Thoracic aorta (tissue), 2 donors: ENCODE measurements at regions not wholly inside any gene's neighbourhood (a gene's known extent, or its start where the extent isn't known, plus 50 kb on each side); places are given as distances from the start of the nearest gene placed in this dataset.

ENCODE experiments used
- ATAC-seq: fragments of 150-250 bp; one replicate; pipeline ENCODE4 v1.8.0; 2017; ENCODE audit warnings: low read depth; ENCODE audit not compliant: insufficient number of reproducible peaks, low FRiP score
- DNase-seq: peaks from one replicate; pipeline ENCODE4 v3.0.0-alpha.2; 2020; ENCODE audit warnings: low spot score
- H3K27ac ChIP-seq, 2 donors: fragments of 200-600 bp; sonication (generic); 1 replicate in 1 of 2; 2 replicates in 1 of 2; pipeline ENCODE4 v1.5.1; 2016; ENCODE audit warnings: mild to moderate bottlenecking in 2 of 2, moderate library complexity in 2 of 2
- H3K27me3 ChIP-seq: fragments of 200-600 bp; sonication (generic); replicated peaks from 2 replicates; pipeline ENCODE4 v1.6.0; 2016; ENCODE audit warnings: mild to moderate bottlenecking; ENCODE audit not compliant: insufficient read depth
- H3K36me3 ChIP-seq: fragments of 200-600 bp; sonication (generic); one replicate; pipeline ENCODE4 v1.5.1; 2016
- H3K4me1 ChIP-seq, 2 donors: fragments of 200-600 bp; sonication (generic); 1 replicate in 1 of 2; 2 replicates in 1 of 2; pipeline versions ENCODE4 v1.5.1 to v1.6.0; 2016; ENCODE audit warnings: low read depth in 2 of 2, mild to moderate bottlenecking in 1 of 2; ENCODE audit not compliant: control insufficient read depth in 1 of 2
- H3K4me3 ChIP-seq: fragments of 200-600 bp; sonication (generic); 2 replicates; pipeline ENCODE4 v1.5.1; 2016; ENCODE audit warnings: mild to moderate bottlenecking
- H3K9me3 ChIP-seq: fragments of 200-600 bp; sonication (generic); 2 replicates; pipeline ENCODE4 v1.5.1; 2016
- TF ChIP-seq, protein P1 (sequence below): fragments of 200-600 bp; sonication (generic); IDR thresholded peaks from one replicate; pipeline ENCODE4 v1.5.1; 2019; ENCODE audit warnings: antibody characterized with exemption

DNA sequence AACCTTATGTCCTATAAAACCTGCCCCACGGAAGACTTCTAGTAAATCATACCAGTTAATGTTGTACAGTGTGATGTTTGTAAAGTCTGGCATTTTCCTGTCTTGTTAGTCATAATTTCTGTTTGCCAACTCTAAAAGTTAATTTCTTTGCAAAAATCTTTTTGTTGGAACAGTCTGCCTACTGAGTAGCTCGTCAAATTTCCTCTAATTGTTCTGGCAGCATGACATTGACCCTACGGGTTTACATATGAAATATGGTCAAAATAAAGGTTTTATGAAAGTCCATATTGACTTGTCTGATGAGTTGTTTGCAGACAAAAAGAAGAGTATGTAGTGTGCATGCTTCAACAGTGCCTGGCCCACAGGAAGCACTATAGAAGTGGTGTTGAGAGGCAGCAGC, 79.8 kb upstream of the SOX2 start:
- ATAC-seq (no peak), DNase-seq (no peak)
- Histone ChIP-seq H3K27me3 (no peaks in the 10 kb centered on the region), H3K4me1 (no peaks in the 10 kb centered on the region), H3K27ac (no peak overlapping the region), H3K9me3 (no peaks in the 10 kb centered on the region), H3K4me3 (no peak overlapping the region), H3K36me3 (no peaks in the 10 kb centered on the region)
- TF ChIP-seq, protein P1, sequence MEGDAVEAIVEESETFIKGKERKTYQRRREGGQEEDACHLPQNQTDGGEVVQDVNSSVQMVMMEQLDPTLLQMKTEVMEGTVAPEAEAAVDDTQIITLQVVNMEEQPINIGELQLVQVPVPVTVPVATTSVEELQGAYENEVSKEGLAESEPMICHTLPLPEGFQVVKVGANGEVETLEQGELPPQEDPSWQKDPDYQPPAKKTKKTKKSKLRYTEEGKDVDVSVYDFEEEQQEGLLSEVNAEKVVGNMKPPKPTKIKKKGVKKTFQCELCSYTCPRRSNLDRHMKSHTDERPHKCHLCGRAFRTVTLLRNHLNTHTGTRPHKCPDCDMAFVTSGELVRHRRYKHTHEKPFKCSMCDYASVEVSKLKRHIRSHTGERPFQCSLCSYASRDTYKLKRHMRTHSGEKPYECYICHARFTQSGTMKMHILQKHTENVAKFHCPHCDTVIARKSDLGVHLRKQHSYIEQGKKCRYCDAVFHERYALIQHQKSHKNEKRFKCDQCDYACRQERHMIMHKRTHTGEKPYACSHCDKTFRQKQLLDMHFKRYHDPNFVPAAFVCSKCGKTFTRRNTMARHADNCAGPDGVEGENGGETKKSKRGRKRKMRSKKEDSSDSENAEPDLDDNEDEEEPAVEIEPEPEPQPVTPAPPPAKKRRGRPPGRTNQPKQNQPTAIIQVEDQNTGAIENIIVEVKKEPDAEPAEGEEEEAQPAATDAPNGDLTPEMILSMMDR = no peak

DNA sequence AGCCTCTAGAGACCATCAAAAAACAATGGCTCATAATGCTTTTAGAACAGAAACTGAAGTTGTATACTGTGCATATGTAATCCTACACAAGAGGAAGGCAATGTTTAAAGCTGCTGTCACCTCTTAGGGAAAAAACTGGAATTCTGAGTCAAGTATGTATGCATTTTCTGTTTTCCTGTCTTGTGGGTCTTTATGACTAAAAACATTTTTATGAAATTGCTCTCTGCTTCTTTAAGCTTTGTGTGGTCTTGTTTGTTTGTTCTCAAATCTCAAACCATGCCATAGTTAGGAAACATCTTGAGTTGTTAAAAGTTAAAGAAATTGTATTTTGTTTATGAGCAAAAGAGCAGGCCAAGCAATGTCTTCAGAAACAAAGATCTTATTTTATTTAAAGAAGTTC, 80.9 kb upstream of the SOX2 start:
- TF ChIP-seq, protein P1 = no peak
- Histone ChIP-seq H3K27me3 (no peaks in the 10 kb centered on the region), H3K9me3 (no peaks in the 10 kb centered on the region), H3K4me3 (no peak overlapping the region), H3K36me3 (no peaks in the 10 kb centered on the region), H3K27ac (no peak overlapping the region), H3K4me1 (no peaks in the 10 kb centered on the region)
- ATAC-seq = no peak
- DNase-seq = no peak

DNA sequence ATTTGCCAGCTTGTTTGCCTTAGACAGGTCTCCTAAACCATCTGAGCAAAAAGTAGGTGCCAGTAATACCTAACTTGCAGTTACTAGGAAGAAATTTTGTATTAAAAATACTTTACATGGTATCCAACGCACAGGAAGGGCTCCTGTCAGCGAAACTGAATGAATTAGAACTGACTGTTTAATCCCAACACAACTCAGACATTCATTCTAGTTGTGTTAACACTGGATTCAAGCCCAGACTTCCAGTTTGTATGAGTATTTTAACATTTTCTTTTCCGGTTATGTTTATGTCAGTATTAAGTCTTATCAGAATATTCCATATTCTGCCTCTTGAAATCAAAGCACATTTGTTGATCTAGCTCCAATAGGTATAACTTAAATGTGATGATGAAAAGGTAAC, 82.0 kb upstream of the SOX2 start:
- TF ChIP-seq, protein P1 = no peak
- Histone ChIP-seq H3K4me1 (no peaks in the 10 kb centered on the region), H3K9me3 (no peaks in the 10 kb centered on the region), H3K4me3 (no peak overlapping the region), H3K27ac (no peak overlapping the region), H3K36me3 (no peaks in the 10 kb centered on the region), H3K27me3 (no peaks in the 10 kb centered on the region)
- DNase-seq (no peak), ATAC-seq (no peak)

DNA sequence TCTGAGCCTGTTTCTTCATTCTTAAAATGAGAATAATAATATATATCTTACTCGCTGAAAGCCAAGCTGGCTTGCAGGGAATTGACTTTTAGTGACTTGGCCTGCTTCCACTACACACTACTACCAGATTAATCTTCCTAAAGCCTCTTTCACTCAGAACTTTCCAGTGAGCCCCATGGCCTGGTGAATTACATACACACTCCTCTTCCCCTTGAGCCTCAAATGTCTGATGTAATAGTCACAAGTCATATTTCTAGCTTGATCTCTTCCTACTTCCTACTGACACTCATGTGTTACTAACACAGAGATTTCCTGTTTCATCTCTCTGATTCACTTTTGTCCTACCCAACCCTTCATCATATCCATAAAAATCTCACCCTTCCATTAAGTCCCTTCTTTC, 82.7 kb upstream of the SOX2 start:
- H3K4me3 ChIP-seq = no peak overlapping the region
- no peaks in the 10 kb centered on the region for H3K27me3 ChIP-seq
- ATAC-seq (no peak), DNase-seq (no peak)
- no peak overlapping the region for H3K27ac ChIP-seq
- H3K4me1 ChIP-seq = no peaks in the 10 kb centered on the region
- no peaks in the 10 kb centered on the region for H3K9me3 ChIP-seq
- H3K36me3 ChIP-seq = no peaks in the 10 kb centered on the region
- TF ChIP-seq, protein P1 = no peak

DNA sequence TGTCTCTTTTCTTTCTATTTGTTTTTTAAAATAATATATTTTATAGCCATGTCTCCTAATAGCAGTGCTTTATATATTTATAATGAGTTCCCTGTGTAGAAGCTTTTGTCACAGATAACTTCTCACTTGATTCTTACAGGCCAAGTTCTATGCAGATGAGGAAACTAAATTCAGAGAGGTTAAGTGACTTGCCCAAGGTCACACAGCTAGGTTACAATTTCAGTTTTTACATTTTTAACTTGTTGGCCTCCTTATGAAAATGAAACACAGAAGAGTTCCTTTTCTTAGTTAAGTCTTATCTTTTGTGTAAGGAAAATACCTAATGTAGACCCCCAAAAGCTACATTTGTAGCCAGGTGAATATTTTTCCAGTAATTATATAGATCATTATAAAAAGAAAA, 83.3 kb upstream of the SOX2 start:
- no peak overlapping the region for H3K4me3 ChIP-seq
- no peaks in the 10 kb centered on the region for H3K36me3 ChIP-seq
- H3K4me1 ChIP-seq = no peaks in the 10 kb centered on the region
- ATAC-seq (no peak), DNase-seq (no peak)
- H3K27ac ChIP-seq = no peak overlapping the region
- no peaks in the 10 kb centered on the region for H3K9me3 ChIP-seq
- TF ChIP-seq, protein P1 = no peak
- H3K27me3 ChIP-seq = no peaks in the 10 kb centered on the region
